ENCODE measurements at regions not wholly inside any gene's neighbourhood (a gene's known extent, or its start where the extent isn't known, plus 50 kb on each side); places are given as distances from the start of the nearest gene placed in this dataset.
"Not testable (repeated sequence)": the region's sequence is repeated elsewhere in the genome, so short reads cannot be mapped to it uniquely, and the experiment has no call there.

DNA sequence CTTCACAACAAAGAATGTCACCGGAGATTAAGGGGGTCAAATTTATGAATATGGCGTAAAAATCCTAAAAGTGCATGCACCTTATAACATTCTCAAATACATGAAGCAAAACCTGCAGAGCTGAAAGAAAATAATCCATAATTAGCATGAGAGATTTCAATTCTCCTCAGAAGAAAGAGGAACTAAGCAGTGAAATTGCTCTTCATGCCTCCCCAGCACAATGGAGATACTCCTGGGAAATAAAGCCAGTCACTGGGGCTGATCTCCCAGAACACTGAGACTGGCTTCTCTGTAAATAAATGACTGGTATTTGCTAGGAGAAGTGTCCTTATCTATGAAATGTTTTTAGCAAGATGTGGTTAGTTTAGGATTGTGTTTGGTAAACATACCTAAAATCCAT lies 68.1 kb downstream of the GOLGA6L6 start:
- intact Hi-C loops (cut with micrococcal nuclease) = not testable (repeated sequence)

DNA sequence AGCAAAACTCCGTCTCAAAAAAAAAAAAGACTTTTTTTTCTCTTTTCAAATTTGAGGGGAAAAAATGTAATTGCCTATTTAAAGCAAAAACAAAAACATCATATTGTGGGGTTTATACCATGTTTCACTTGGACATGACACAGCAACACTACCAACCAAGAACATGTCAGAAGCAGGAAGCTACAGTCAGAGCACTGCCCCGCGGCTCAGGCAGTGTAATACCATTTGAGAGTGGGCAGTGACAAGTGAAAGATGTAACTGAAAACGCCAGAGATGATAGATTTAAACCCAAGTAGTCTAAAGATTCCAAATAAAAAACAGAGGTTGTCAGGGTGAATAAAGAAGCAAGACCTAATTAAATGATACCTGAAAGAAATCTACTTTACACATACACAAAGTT lies 68.6 kb downstream of the GOLGA6L6 start:
- intact Hi-C loops (cut with micrococcal nuclease) = not testable (repeated sequence)

DNA sequence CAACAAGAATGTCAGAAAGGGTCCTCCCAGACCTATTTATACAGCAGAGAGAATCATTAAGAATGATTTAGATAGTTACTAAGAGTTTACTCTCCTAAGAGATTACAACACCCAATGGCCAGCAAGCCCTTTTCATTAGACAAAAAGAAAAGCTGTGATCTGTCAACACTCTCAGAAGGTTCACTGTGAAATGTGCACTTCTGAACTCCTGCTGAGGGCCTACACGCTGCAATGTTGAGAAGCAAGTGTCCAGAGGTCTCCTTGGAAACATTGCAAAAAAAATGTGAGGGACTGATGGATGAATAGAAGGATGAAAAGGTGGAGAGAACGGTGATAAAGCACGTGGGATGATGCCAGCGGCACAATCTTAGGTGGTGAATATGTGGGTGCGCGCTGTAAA lies 70.8 kb downstream of the GOLGA6L6 start:
- intact Hi-C loops (cut with micrococcal nuclease) = not testable (repeated sequence)

DNA sequence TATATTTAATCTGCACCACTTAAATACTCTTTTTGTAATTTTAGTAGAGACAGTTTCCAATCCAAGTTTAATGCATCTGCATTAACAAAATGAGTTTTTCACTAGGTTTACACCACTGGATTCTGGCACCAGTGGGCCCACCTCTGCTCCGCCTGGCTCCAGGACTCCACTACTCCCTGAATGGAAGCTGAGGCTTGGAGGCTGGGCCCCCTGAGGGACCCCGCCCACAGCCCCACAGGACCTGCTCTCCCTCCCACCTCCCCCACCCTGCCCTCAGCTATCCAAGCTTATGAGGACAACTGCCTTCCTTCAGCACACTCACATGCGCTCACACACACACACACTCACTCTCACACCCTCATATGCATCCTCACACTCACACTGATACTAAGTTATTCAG lies 100.5 kb downstream of the GOLGA6L6 start:
- intact Hi-C loops (cut with micrococcal nuclease) = not testable (repeated sequence)

DNA sequence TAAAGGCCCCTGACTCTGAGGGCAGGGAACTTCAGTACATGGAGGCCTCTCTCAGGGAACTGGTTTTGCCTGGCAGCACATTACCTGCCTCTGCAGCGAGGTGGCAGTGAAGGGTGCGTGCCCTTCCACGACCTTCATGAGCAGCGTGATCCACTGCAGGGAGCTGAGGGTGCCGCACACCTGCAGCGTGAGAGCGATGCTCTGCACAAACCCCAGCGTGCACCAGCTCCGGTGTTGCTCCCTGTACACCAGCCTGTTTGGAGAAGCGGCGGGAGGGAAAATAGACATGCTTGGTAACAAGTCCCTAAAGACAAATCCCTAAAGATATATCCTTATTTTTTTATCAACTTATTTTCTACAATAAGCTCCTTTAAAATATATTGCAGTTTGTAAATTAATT lies 101.2 kb downstream of the GOLGA6L6 start:
- intact Hi-C loops (cut with micrococcal nuclease) = not testable (repeated sequence)

DNA sequence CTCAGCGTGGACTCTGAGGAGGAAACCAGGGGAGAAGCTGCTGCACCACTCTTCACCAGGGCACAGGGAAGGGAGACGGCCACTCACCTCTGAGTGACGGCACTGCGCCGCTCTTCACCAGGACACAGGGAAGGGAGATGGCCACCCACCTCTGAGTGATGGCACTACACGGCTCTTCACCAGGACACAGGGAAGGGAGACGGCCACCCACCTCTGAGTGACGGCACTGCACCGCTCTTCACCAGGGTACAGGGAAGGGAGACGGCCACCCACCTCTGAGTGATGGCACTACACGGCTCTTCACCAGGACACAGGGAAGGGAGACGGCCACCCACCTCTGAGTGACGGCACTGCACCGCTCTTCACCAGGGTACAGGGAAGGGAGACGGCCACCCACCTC lies 102.5 kb downstream of the GOLGA6L6 start:
- intact Hi-C loops (cut with micrococcal nuclease) = not testable (repeated sequence)

DNA sequence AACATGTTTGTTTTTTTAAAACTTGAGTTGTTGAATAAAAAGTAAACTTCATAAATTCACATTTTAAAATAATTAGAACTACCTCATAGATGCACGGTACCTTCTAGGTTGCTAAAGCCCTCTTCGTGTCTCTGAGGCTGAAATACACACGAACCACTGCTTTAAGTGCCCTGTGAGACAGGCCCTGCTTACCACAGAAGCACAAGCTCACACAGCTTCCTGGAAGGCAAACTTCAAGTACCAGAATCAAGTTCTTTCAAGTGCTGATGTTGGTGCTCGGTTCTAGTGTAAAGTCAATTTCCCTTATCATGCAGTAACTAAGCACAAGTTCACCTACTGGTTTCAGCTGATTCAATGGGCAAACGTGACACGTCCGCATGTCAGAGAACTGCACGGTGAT lies 103.3 kb downstream of the GOLGA6L6 start:
- intact Hi-C loops (cut with micrococcal nuclease) = not testable (repeated sequence)

DNA sequence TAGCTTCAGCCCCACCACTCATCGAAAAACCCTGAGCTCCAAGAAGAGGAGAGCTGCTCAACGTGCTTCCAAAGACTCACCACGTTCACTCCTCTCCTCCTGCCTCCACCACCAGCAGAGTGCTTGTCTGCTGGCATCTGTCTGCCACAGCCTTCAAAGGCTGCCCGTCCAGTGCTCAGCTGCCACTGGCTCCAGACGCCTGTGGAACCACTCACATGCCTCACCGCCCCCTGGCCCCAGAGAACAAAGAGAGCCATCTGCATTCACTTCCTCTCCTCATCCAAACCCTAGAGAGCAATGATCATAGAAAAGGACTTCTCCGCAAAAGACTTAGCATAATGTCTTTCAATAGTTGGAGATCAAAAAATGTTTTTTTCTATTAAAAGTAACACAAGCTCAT lies 108.1 kb downstream of the GOLGA6L6 start:
- intact Hi-C loops (cut with micrococcal nuclease) = not testable (repeated sequence)

DNA sequence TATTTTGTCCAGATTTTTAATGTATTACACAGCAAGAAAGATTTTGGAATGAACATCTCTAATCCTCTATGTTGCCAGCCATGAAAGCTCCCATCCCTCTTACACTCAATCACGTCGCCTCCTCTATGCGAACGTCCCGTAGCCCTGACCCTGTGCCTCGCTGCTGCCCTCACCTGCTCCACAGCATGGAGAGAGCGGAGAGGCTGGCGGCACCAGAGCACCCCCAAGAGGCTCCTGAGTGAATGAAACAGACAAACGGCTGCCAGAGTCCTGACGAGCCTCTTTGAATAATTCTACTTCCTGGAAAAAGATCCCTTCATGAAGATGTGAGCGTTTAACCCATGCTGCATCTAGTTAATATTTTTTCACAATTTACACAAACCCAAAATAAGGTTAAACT lies 111.1 kb downstream of the GOLGA6L6 start:
- intact Hi-C loops (cut with micrococcal nuclease) = not testable (repeated sequence)

DNA sequence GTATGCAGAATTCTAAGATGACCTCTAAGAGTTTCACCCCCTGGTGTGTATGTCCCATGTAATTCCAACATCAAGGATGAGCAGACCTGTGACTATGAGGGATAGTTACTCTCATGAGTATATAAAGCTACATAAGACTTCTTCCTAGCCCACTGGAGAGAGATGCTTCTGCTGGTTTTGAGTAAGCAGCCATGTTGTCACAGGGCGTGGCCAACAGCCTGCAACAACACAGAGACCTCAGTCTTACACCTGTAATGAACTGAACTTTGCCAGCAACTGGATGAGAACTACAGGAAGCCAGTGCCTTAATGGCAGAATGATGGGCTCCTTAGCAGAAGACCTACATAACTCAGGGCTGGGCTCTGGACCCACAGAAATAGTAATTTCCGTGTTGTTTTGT lies 120.9 kb downstream of the GOLGA6L6 start:
- intact Hi-C loops (cut with micrococcal nuclease) = not testable (repeated sequence)

DNA sequence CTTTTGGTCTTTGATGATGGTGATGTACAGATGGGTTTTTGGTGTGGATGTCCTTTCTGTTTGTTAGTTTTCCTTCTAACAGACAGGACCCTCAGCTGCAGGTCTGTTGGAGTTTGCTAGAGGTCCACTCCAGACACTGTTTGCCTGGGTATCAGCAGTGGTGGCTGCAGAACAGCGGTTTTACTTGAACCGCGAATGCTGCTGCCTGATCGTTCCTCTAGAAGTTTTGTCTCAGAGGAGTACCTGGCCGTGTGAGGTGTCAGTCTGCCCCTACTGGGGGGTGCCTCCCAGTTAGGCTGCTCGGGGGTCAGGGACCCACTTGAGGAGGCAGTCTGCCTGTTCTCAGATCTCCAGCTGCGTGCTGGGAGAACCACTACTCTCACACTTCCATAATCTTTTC lies 125.0 kb downstream of the GOLGA6L6 start:
- intact Hi-C loops (cut with micrococcal nuclease) = not testable (repeated sequence)

DNA sequence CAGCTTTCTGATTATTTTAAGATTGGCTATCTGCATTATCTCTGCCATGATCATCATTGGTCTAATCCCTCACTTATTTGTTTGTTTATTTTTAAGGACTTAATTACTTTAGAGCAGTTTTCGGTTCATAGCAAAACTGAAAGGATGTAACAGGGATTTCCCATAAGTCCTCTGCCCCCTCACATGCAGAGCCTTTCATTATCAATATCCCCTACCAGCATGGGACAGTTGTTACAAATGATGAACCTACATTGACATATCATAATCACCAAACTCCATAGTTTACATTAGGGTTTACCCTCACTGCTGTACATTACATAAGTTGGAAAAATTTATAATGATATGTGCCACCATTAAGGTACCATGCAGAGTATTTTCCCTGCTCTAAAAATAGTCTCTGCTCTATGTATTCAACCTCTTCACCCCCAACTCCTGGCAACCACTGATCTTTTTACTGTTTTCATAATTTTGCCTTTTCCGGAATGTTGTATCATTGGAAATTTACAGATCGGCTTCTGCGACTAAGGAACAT lies 131.9 kb downstream of the GOLGA6L6 start:
- intact Hi-C loops (cut with micrococcal nuclease) = loop anchor here (5.0 kb wide), 1 partner anchor 37 kb away; no protein-coding TSS in a partner anchor

DNA sequence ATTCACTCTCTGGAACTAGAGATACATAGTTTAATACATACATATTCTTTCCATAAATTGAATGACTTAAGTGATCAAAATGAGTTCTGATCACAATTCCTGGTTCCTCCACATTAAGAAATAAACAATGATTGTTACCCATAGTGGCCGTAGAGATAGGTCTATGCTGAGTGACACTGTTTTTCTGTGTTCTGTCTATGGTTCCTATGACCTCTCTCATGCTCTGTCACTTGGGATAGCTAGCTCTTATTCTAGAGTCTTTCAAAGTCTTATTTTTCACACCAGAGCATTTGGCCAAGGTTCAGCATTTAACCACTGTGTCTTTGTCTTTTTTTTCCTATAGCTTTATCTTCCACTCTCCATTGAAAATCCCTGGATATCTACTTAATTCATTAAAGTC lies 132.4 kb downstream of the GOLGA6L6 start:
- intact Hi-C loops (cut with micrococcal nuclease) = loop anchor here (5.0 kb wide), 1 partner anchor 37 kb away; no protein-coding TSS in a partner anchor

DNA sequence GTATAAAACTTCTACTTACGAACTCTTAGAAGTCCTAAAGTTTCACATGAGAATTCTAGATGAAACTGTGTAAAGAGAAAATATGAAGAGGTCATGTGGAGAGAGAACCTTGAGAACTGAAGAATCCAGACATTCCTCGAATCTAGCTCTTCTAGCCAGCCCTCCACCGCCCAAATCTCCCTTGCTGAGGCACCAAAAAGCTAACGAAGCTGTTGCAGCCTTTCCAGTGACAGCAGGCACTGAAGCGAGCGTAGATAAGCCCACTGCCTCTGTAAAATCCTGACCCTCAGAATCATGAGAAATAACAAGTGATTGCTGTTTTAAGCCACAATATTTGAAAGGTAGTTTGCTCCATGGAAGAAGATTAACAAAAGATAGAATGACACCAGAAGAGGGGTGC lies 134.0 kb downstream of the GOLGA6L6 start:
- intact Hi-C loops (cut with micrococcal nuclease) = loop anchor here (5.0 kb wide), 1 partner anchor 35 kb away; no protein-coding TSS in a partner anchor

DNA sequence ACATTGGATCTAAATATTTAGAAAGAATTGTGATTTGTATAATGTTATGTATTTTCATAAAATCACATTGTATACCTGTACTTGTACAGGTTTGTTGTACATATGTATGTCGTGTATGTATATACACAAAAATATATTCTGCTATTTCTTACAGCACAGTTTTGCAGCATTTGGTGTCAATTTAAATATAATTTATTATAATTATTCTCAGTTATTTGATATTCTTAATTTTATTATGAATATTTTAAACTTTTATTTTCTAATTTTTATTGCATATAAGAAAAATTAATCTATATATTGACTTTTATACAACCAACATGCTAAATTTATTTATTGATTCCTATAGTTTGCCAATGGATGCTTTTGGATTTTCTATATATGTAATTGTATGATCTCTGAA lies 137.0 kb downstream of the GOLGA6L6 start:
- intact Hi-C loops (cut with micrococcal nuclease) = not testable (repeated sequence)

DNA sequence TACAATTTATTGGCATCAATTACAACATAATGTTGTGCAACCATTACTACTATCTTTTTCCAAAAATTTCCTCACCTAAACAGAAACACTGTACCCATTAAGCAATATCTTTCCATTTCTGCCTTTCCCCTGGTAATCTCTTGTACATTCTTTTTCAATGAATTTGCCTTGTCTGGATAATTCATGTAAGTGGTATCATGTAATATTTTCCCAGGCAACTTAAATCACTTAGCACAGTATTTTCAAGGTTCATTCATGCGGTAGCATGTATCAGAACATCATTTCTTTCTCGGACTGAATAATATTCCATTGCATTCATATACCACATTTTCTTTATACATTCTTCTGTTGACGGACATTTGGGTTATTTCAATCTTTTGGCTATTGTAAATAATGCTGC lies 139.0 kb downstream of the GOLGA6L6 start:
- intact Hi-C loops (cut with micrococcal nuclease) = loop anchor here (1.0 kb wide), 1 partner anchor 8 kb away; no protein-coding TSS in a partner anchor

DNA sequence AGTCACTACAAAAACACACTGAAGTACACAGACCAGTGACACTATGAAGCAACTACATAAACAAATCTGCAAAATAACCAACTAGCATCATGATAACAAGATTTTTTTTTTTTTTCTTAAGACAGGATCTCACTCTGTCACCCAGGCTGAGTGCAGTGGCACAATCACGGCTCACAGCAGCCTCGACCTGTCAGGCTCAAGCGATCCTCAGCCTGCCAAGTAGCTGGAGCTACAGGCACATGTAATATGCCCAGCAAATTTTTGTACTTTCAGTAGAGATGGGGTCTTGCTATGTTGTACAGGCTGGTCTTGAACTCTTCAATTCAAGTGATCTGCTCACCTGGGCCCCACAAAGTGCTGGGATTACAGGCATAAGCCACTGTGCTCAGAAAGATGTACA lies 140.5 kb downstream of the GOLGA6L6 start:
- intact Hi-C loops (cut with micrococcal nuclease) = not testable (repeated sequence)

DNA sequence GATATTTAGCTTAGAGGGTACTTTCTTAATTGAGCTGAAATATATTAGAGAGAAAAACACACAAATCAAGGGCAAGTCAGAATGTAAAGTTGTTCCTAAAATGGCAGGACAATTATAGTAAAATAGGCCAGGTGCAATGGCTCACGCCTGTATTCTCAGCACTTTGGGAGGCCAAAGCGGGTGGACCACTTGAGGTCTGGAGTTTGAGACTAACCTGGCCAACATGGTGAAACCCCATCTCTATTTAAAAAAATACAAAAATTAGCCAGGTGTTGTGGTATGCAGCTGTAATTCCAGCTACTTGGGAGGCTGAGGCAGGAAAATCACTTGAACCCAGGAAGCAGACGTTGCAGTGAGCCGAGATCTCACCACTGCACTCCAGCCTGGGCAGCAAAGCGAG lies 142.9 kb downstream of the GOLGA6L6 start:
- intact Hi-C loops (cut with micrococcal nuclease) = not testable (repeated sequence)

DNA sequence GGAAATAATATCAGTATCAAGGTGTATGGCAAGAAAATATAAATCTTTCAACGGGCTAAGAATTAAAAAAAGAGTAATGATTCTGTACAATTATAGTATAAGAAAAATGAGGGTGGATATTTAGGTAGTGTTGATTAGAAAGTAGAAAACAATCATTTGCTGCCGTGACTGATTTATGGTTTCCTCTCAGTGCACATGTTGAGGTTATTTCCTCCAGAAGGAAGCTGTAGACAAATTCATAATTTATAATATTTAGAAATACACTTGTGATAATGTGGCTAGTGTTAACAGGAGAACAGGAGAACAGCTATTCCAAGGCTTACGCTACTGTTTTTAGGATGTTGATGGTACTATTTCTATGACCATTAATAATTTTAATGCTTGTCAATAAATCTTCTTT lies 153.4 kb downstream of the GOLGA6L6 start:
- intact Hi-C loops (cut with micrococcal nuclease) = not testable (repeated sequence)

DNA sequence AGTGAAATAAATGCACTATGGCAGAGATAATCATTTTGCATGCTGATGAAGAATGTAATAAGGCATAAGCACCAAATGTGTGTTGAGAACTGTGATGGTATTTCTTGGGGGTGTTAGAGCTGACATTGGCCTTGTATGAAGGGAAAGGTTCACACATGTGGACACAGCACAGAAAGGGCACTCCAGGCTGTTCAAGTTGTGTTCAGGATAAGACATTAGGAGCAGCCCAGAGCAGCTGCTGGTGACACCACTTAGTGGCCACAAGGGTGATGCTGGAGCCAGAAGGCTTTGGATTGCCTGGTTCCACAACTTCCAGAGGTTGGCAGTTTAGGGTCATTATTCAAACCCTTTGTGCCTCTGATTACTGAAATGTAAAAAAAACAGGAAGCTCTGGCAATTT lies 155.4 kb downstream of the GOLGA6L6 start:
- intact Hi-C loops (cut with micrococcal nuclease) = no loop called here

DNA sequence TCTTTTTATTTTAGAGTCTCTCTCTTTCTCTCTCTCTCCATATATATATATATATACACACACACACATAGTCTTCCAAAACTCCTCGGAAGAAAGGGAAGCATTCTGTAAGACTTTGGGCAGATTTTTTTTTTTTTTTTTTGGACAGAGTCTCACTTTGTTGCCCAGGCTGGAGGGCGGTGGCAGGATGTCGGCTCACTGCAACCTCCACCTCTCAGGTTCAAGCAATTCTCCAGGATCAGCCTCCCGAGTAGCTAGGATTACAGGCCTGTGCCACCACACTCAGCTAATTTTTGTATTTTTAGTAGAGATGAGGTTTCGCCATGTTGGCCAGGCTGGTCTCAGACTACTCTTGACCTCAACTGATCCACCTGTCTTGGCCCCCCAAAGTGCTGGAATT lies 161.4 kb downstream of the GOLGA6L6 start:
- intact Hi-C loops (cut with micrococcal nuclease) = not testable (repeated sequence)

DNA sequence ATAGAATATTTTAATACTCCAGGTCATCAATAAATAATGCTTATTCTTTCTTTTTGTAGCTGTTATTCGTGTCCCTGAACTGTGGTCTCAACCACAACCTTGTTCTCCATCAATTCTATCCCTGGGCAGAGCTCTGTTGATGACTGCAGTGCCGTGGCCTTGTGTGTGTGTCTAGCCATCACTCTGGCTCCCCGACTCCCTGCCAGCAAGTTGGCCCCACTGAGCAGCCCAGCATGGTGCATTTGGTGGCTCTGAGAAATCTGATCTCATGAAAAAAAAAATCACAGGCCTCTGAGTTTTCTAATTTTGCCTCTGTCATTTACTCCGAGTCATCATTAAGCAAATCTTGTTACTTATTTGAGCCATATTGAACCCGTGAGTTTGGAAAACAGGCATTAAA lies 164.7 kb downstream of the GOLGA6L6 start:
- intact Hi-C loops (cut with micrococcal nuclease) = no loop called here

DNA sequence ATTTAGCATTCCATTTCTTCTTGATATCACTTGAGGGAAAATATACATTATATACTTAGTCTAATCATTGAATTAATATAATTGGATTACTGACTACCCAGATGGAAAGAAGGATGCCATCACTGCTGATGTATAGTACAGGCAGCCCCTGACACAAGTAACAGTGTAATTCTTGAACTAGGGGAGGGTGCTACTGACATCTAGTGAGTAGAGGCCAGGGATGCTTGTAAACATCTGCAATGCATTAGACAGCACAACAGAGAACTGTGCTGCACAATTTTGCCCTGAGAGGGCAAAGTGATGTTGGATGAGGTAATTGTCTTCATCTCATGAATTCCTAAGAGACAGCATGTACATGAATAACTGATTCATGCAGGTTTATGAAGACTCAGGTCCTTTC lies 169.2 kb downstream of the GOLGA6L6 start:
- intact Hi-C loops (cut with micrococcal nuclease) = loop anchor here (5.0 kb wide), 1 partner anchor 35 kb away; no protein-coding TSS in a partner anchor

DNA sequence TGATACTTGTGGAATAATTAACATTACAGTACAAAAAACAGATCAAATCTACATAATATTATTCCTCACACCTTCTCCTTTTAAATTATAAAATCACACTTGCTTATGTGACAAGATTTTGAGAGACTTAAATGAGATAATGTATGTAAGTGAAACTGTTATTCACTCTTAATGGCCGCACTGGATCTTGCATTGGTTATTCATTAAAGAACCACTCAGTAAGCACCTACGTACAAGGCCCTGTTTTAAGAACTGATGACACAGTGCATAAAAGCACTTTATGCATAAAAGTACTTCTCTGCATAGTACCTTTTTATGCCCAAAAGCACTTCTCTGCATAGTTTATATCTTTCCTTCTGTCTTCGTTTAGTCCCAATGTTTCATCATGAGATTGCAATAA lies 172.1 kb downstream of the GOLGA6L6 start:
- intact Hi-C loops (cut with micrococcal nuclease) = no loop called here
